Kidney tubule cell (primary cell): ENCODE measurements at regions not wholly inside any gene's neighbourhood (a gene's known extent, or its start where the extent isn't known, plus 50 kb on each side); places are given as distances from the start of the nearest gene placed in this dataset.
A peak's percentile ranks its signal among the peaks of the same experiment; 100 is the strongest.

Experiments used
- DNase-seq: peaks from one replicate; pipeline ENCODE4 v3.0.0-alpha.2; 2018; ENCODE audit warnings: low spot score

- peak; percentile 64 for DNase-seq
Measured at GRCh38 chr4:57249083-57249482, 138.9 kb upstream of the IGFBP7 start.

- DNase-seq: no peak
Measured at GRCh38 chr4:57243076-57243475, 132.9 kb upstream of the IGFBP7 start.

DNA sequence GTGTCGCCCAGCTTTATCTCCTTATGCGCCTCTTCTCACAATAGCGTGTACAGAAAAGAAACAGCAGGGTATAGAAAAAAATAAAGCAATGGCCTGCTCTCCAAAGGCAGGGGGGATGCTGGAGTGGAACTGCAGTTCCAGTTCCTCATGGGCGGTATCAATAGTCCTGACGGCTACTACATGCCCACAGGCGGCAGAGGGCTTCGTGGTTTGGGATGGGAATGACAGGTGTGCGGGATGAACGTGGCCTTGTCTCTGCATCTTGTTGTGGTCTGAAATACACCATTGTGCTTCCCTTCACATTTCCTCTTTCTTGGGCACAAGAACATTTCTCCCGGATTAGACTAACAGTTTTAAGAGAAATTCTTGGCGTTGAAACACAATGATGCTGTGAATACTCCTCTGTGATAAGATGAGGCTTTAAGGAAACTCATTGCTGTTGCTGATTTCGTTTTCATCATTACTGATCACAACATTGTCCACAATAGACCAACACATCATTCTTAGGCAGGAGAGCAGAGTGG, 124.1 kb upstream of the IGFBP7 start:
- DNase-seq: no peak

DNA sequence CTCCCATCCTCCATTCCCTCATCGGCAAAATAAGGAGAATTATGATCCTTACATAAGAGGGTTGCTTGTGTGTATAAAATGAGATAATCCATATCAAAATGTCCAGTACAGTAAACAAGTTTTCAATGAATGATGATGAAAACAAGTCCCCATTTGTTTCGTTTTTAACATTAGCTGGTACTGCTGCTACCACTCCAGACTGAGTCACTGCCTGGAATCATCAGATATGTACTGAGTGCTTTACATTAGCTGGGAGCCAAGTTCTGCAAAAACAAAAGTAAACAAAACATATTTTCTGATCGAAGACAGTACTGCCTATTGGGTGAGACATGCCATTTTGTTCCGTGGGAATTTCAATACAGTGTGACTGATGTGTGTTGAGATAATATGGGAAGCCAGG, 123.2 kb upstream of the IGFBP7 start:
- DNase-seq: peak; percentile 10

GRCh38 chr4:57231781-57232180, 121.6 kb upstream of the IGFBP7 start:
- DNase-seq: peak; percentile 80

- DNase-seq: no peak
Measured at GRCh38 chr4:57220734-57221133, 110.5 kb upstream of the IGFBP7 start.

- DNase-seq: no peak
Measured at GRCh38 chr4:57220172-57220571, 110.0 kb upstream of the IGFBP7 start.

DNA sequence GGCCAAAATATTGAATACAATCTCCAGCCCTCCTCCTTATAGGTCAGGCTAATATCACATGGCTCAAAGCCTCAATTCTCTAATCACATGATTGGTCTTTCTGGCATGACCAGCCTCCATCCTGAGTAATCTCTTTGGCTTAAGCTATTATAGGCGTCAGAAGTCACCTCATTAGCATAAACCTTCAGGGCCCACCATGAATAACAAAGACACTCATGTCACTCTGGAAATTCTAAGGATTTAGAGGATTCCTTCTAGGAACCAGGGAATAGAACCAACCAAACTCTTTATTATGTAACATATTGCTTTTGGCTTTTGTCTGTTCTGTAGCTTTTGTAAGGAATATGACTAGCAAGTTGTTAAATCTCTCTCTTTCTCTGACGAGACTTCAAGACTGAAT, 109.2 kb upstream of the IGFBP7 start:
- no peak for DNase-seq

DNA sequence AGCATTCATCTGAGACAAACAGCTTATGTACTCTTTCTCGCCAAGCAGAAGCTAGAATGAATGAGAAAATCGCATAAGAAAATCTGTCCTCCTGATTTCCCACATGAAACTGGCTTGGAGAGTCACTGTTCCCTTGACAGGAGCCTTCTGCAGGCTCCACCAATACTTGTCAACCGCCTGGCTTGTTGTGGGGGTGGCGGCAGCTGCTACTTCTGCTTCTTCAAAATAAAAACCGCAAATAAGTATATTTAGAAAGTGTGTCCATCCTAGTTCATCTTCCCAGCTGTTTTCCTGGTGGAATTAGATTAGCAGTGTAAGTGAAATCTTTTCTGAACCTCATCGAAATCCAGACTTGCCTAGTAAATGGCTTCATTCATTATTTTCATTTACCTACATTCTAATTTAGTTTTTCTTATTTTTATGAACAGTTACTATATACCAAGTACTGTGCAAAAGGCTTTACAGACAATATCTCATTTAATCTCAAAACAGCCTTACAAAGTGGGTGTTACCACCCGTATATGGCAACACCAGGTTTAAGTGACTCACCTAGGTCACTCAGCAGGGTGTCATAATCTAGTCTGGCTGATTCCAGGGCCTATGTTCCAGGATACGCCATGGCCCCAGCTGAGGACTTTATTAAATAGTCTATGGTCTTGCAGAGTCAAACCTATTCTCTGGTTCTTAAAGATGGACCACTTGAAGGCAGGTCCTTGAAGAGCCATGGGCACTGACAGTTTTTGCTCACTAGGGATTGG, 104.6 kb upstream of the IGFBP7 start:
- DNase-seq: no peak

DNA sequence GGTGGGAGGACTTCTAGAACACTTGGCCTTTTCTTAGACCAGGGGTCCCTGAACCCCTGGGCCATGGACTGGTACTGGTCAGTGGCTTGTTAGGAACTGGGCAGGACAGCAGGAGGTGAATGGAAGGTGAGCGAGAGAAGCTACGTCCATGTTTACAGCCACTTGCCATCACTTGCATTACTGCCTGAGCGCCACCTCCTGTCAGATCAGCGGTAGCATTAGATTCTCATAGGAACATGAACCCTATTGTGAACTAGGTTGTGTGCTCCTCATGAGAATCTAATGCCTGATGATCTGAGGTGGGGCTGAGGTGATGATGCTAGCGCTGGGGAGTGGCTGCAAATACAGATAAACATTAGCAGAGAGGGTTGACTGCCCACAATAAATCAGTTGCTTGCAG, 100.9 kb upstream of the IGFBP7 start:
- no peak for DNase-seq

GRCh38 chr4:57206172-57206571, 96.0 kb upstream of the IGFBP7 start:
- no peak for DNase-seq

- DNase-seq: no peak
Measured at GRCh38 chr4:57205580-57205979, 95.4 kb upstream of the IGFBP7 start.

GRCh38 chr4:57200799-57201327, 90.7 kb upstream of the IGFBP7 start:
- DNase-seq: no peak

DNA sequence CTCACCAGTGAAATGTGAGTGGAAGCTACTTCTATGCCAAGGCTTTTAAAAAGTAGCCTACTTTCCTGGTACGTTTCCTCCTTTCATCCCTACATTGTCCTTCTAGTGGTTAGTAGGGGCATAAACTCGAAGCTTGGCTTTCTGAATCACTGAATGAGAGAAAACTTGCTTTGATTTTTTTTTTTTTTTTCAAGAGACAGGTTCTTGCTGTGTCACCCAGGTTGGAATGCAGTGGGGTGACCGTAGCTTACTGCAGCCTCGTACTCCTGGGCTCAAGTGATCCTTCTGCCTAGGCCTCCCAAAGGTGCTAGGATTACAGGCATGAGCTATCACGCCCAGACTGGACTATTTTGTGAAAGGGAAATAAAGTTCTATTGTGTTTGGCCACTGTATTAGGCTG, 89.1 kb upstream of the IGFBP7 start:
- peak; percentile 57 for DNase-seq

GRCh38 chr4:57195622-57196021, 85.4 kb upstream of the IGFBP7 start:
- no peak for DNase-seq

- peak; percentile 20 for DNase-seq
Measured at GRCh38 chr4:57194068-57194611, 84.0 kb upstream of the IGFBP7 start.

DNA sequence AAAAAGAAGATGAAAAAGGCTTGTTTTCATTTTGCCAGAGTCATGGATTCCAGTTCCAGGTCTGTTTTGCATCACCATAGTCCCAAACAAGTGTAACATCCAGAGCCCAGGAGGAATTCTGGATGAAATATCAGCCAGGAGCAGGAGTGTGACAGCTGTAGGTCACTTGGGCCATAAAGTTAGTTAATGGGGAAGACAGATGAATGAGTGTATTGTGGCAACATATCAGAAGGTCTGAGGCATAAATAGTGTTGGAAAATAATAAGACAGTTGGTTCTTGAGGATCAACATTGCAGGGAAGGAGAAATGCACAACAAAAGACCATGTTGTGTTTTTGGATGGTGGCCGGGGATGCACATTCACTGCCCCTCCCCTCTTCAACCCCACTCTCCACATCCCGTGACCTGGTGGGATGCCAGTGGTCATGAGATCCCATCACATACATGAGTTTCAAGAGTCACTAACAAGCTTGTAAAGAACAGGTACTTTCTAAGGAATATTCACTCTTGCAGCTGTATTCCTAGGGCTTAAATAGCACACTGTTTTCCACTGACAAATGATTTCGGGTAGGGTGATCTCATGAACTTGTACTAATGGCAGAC, 83.1 kb upstream of the IGFBP7 start:
- DNase-seq: no peak

GRCh38 chr4:57191523-57192034, 81.4 kb upstream of the IGFBP7 start:
- peak; percentile 45 for DNase-seq

- DNase-seq: peak; percentile 49
Measured at GRCh38 chr4:57190601-57191481, 80.7 kb upstream of the IGFBP7 start.

GRCh38 chr4:57187246-57187645, 77.1 kb upstream of the IGFBP7 start:
- DNase-seq: peak; percentile 15

GRCh38 chr4:57184378-57185029, 74.3 kb upstream of the IGFBP7 start:
- DNase-seq: peak; percentile 3
